Tibial artery (tissue), 4 donors: ENCODE measurements at regions not wholly inside any gene's neighbourhood (a gene's known extent, or its start where the extent isn't known, plus 50 kb on each side); places are given as distances from the start of the nearest gene placed in this dataset.

Source experiments
- DNase-seq, 2 donors: peaks; one replicate each; pipeline ENCODE4 v3.0.0-alpha.2; 2019
- H3K27ac ChIP-seq, 2 donors: fragments of 200-600 bp; sonication (generic) in 1 of 2; 1 replicate in 1 of 2; 2 replicates in 1 of 2; pipeline ENCODE4 v1.5.1; 2018 to 2019; ENCODE audit warnings: mild to moderate bottlenecking in 1 of 2
- H3K27me3 ChIP-seq, 2 donors: fragments of 200-600 bp; sonication (generic) in 1 of 2; one replicate each; pipeline versions ENCODE4 v1.5.1 to v1.6.0; 2016 to 2019
- H3K36me3 ChIP-seq, 3 donors: fragments of 200-600 bp; sonication (generic) in 2 of 3; one replicate each; pipeline ENCODE4 v1.5.1; 2016 to 2019; ENCODE audit warnings: mild to moderate bottlenecking in 2 of 3
- H3K4me1 ChIP-seq, 4 donors: fragments of 200-600 bp; sonication (generic) in 2 of 4; 1 replicate in 3 of 4; 2 replicates in 1 of 4; pipeline ENCODE4 v1.5.1; 2016 to 2019
- H3K4me3 ChIP-seq, 2 donors: fragments of 200-600 bp; sonication (generic) in 1 of 2; 1 replicate in 1 of 2; 2 replicates in 1 of 2; pipeline ENCODE4 v1.5.1; 2018 to 2019; ENCODE audit warnings: mild to moderate bottlenecking in 2 of 2
- H3K9me3 ChIP-seq, 3 donors: fragments of 200-600 bp; sonication (generic) in 1 of 3; one replicate each; pipeline ENCODE4 v1.5.1; 2016 to 2019
- intact Hi-C: fragments of 100-400 bp; cut with DNase I; formaldehyde crosslinking; loops from one replicate; pipeline ENCODE4 v1.15.0; 2023; ENCODE audit warnings: low total_unique reads
- TF ChIP-seq, protein P1 (sequence below), 2 experiments: fragments of 200-600 bp in 1 of 2; fragments of 450-650 bp in 1 of 2; IDR thresholded peaks; one replicate each; pipeline ENCODE4 v1.5.1; 2017 to 2019; ENCODE audit warnings: antibody characterized with exemption in 2 of 2, mild to moderate bottlenecking in 1 of 2, moderate library complexity in 1 of 2

DNA sequence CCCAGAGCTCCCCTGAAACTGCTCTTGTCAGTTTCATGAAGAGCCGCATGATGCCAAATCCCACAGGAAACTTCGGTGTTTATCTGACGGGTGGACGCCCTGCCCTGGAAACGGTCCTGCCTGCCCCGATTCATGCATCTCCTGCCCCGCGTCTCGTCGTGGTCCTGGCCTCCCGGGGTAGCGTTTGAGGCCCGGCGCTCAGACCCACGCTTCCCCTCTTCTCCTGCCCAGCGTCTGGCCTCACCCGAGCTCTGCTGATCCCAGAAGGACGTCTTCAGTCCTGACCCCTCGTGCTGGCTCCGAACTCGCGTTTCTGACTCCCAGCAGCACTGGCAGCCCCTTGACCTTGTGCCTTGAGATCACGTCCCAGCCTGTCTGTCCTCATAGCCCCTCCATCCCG lies 180.5 kb downstream of the TMEM18 start:
- Histone ChIP-seq H3K27ac (no peak overlapping the region), H3K9me3 (no peaks in the 10 kb centered on the region), H3K27me3 (peaks cover 0 to 8% of the 10 kb centered on the region in 2 donors), H3K4me3 (no peak overlapping the region), H3K4me1 (no peaks in the 10 kb centered on the region), H3K36me3 (no peaks in the 10 kb centered on the region)
- DNase-seq = no peak
- TF ChIP-seq, protein P1, sequence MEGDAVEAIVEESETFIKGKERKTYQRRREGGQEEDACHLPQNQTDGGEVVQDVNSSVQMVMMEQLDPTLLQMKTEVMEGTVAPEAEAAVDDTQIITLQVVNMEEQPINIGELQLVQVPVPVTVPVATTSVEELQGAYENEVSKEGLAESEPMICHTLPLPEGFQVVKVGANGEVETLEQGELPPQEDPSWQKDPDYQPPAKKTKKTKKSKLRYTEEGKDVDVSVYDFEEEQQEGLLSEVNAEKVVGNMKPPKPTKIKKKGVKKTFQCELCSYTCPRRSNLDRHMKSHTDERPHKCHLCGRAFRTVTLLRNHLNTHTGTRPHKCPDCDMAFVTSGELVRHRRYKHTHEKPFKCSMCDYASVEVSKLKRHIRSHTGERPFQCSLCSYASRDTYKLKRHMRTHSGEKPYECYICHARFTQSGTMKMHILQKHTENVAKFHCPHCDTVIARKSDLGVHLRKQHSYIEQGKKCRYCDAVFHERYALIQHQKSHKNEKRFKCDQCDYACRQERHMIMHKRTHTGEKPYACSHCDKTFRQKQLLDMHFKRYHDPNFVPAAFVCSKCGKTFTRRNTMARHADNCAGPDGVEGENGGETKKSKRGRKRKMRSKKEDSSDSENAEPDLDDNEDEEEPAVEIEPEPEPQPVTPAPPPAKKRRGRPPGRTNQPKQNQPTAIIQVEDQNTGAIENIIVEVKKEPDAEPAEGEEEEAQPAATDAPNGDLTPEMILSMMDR (IDR thresholded peaks at IDR 0.05) = no peak
- intact Hi-C loops = no loop called here

DNA sequence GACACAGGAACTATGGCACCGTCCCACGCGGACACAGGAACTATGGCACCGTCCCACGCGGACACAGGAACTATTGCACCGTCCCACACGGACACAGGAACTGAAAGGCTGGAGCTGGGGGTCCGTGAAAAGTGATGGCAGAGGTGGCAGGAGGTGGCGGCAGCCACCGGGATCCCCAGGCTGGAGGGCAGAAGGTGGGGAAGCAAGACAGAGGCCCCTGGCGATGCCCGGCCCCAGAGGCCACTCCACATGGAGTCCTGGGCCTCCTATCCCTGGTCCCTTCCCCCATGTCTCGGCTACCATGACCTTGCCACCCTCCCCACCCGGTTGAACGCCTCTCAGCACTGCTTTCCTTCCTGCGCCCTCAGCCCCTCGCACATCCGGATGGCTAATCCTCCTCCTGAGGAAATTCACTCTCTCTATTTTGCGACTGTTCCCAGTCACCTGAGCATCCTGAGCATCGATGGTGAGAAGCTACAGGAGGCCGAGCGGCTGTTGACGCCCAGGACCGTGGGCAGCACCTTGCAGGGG lies 181.4 kb downstream of the TMEM18 start:
- H3K27ac ChIP-seq = no peak overlapping the region
- TF ChIP-seq, protein P1 (IDR thresholded peaks at IDR 0.05) = no peak
- H3K4me1 ChIP-seq = no peaks in the 10 kb centered on the region
- no peaks in the 10 kb centered on the region for H3K9me3 ChIP-seq
- no peak overlapping the region for H3K4me3 ChIP-seq
- intact Hi-C loops = no loop called here
- H3K36me3 ChIP-seq = no peaks in the 10 kb centered on the region
- DNase-seq = no peak
- H3K27me3 ChIP-seq = peaks cover 0 to 8% of the 10 kb centered on the region in 2 donors

DNA sequence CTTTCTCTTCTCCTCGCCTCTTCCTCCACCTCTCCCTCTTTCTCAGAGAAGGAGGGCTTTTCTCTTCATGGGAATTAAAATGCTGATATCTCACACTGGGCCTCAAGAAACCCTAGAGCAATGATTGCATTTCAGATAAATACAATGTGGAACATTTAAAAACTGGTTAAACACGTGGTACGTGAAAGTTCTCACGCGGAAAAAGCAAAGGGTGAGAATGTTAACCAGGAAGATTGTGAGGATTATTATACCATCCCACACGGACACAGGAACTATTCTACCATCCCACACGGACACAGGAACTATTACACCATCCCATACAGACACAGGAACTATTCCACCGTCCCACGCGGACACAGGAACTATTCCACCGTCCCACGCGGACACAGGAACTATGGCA lies 182.4 kb downstream of the TMEM18 start:
- no peak overlapping the region for H3K4me3 ChIP-seq
- intact Hi-C loops = no loop called here
- DNase-seq = no peak

DNA sequence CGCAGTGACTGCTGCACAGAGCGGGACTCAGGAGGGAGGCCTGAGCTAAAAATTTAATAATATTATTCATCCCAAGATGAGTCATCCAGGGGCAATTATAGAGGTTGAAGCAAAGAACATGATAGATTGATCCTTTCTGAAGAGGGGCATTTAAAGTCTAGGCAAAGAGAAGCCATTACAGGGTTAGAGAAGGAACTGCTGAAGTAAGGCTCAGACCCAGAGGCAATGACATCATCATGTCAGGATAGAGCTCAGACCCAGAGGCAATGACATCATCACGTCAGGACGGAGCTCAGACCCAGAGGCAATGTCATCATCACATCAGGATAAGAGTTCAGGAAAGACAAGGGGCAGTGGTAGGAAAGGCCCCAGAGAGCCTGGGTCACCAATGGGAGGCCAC lies 184.0 kb downstream of the TMEM18 start:
- no peak for DNase-seq
- intact Hi-C loops = no loop called here
- Histone ChIP-seq H3K36me3 (no peaks in the 10 kb centered on the region), H3K27ac (no peak overlapping the region), H3K4me1 (no peaks in the 10 kb centered on the region), H3K9me3 (no peaks in the 10 kb centered on the region), H3K4me3 (no peak overlapping the region), H3K27me3 (peaks cover 0 to 6% of the 10 kb centered on the region in 2 donors)
- TF ChIP-seq, protein P1 (IDR thresholded peaks at IDR 0.05) = no peak

More for the DNA sequence above, 182.4 kb downstream of the TMEM18 start:
- Histone ChIP-seq H3K27ac (no peak overlapping the region), H3K4me1 (no peaks in the 10 kb centered on the region), H3K9me3 (no peaks in the 10 kb centered on the region), H3K36me3 (no peaks in the 10 kb centered on the region), H3K27me3 (peaks cover 0 to 8% of the 10 kb centered on the region in 2 donors)
- TF ChIP-seq, protein P1 (IDR thresholded peaks at IDR 0.05) = no peak

DNA sequence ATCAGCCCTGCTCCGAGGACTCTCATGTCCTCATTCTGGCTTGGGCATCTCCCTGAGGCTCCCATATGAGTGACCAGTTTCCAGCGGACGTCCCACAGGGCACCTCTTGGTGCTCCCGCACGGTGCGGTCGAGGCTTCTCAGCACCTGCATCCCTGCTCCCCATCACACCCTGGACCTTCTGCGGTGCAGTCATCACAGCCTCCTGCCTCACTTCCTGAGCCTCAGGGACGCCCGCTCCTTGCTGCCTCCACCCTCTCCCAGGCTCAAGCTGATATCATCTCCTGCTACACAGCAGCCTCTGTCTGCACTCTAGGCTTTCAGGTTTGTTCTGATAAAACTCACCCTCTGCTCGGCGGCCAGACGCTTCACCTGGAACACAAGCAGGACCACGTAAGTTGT lies 185.0 kb downstream of the TMEM18 start:
- Histone ChIP-seq H3K4me3 (no peak overlapping the region), H3K27me3 (peaks cover 0 to 4% of the 10 kb centered on the region in 2 donors), H3K9me3 (no peaks in the 10 kb centered on the region), H3K36me3 (no peaks in the 10 kb centered on the region), H3K27ac (no peak overlapping the region), H3K4me1 (no peaks in the 10 kb centered on the region)
- no peak for DNase-seq
- intact Hi-C loops = no loop called here
- TF ChIP-seq, protein P1 (IDR thresholded peaks at IDR 0.05) = no peak

DNA sequence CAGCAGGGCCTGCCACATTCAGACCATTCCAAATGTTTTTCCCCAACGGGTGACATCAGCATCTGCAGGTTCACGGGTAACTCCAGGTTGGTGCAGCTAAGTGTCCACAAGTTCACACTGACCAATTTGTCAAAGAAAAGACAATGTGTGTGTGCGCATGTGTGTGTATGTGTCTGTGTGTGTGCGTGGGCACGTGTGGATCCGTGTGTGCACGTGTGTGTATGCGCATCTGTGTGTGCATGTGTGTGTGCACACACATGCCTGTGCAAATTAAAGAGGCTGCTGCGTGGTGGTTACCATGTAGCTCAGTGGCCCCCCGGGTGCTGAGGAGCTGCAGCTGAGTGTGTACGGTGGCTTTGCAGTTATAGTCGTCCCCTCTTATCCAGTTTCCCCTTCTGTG lies 187.4 kb downstream of the TMEM18 start:
- no peak for DNase-seq
- no peak overlapping the region for H3K27ac ChIP-seq
- H3K27me3 ChIP-seq = peaks cover 0 to 4% of the 10 kb centered on the region in 2 donors
- TF ChIP-seq, protein P1 (IDR thresholded peaks at IDR 0.05) = no peak
- no peaks in the 10 kb centered on the region for H3K36me3 ChIP-seq
- H3K9me3 ChIP-seq = no peaks in the 10 kb centered on the region
- H3K4me1 ChIP-seq = no peaks in the 10 kb centered on the region
- intact Hi-C loops = no loop called here
- no peak overlapping the region for H3K4me3 ChIP-seq
